HepG2 (cell line): ENCODE measurements at regions not wholly inside any gene's neighbourhood (a gene's known extent, or its start where the extent isn't known, plus 50 kb on each side); places are given as distances from the start of the nearest gene placed in this dataset.
A peak's percentile ranks its signal among the peaks of the same experiment; 100 is the strongest.

ENCODE experiments used
- ATAC-seq: fragments of 200-7000 bp; cut with Tn5 transposase; 3 replicates; pipeline ENCODE4 v1.9.1; 2020; ENCODE audit warnings: mild to moderate bottlenecking, moderate library complexity
- BruUV-seq: library from RNA; stranded (reverse); fragments of 400-500 nt; replicated peaks from 2 replicates; lab custom pipeline; 2021; lab: Mats Ljungman, UMichigan
- CTCF ChIA-PET: fragments of 300-600 bp; formaldehyde crosslinking; extraction: SDS; loops from one replicate; lab custom pipeline; 2021; ENCODE audit warnings: low total read pairs, inconsistent platforms, low intra/inter-chr PET ratio; lab: Yijun Ruan, JAX
- POLR2A ChIA-PET: fragments of 350-600 bp; sonication (Branson Sonifier 250); formaldehyde crosslinking; loops from one replicate; lab custom pipeline; 2020; ENCODE audit warnings: antibody characterized with exemption, inconsistent platforms; lab: Yijun Ruan, JAX
- DNase-seq: peaks from one replicate; pipeline ENCODE4 v3.0.0-alpha.2; 2015; ENCODE audit warnings: low spot score
- FAIRE-seq: peaks from 3 replicates; lab custom pipeline; 2011; peaks lifted over from hg19 to GRCh38; lab: Jason Lieb, UNC
- H2AFZ ChIP-seq: one replicate; pipeline ENCODE4 v1.6.1; 2011; ENCODE audit warnings: low read length, inconsistent platforms
- H3K27ac ChIP-seq: fragments of 300-600 bp; 3 replicates; pipeline ENCODE4 v1.8.0; 2011; ENCODE audit warnings: mixed run types, mild to moderate bottlenecking, mixed read lengths, low read length, inconsistent platforms; ENCODE audit not compliant: insufficient read depth; ENCODE audit errors: extremely low read length
- H3K27me3 ChIP-seq, 2 experiments: fragments of 200-600 bp in 1 of 2; 2 replicates in 1 of 2; 3 replicates in 1 of 2; pipeline versions ENCODE4 v1.6.0 to v1.8.0; 2011; ENCODE audit warnings: low read length in 2 of 2, mild to moderate bottlenecking in 2 of 2, moderate library complexity in 2 of 2, inconsistent platforms in 1 of 2; ENCODE audit not compliant: insufficient read depth in 2 of 2, control insufficient read depth in 1 of 2
- H3K36me3 ChIP-seq, 2 experiments: fragments of 200-600 bp in 1 of 2; replicated peaks in 1 of 2; 2 replicates in 1 of 2; 3 replicates in 1 of 2; pipeline versions ENCODE4 v1.5.1 to v1.8.0; 2011; ENCODE audit warnings: low read length in 2 of 2, inconsistent platforms in 1 of 2; ENCODE audit not compliant: insufficient read depth in 2 of 2, control insufficient read depth in 1 of 2
- H3K4me1 ChIP-seq: 2 replicates; pipeline ENCODE4 v1.5.1; 2012; ENCODE audit warnings: low read length, inconsistent platforms; ENCODE audit not compliant: insufficient read depth
- H3K4me2 ChIP-seq: 2 replicates; pipeline ENCODE4 v1.6.0; 2011; ENCODE audit warnings: low read depth, low read length, inconsistent platforms
- H3K4me3 ChIP-seq, 3 experiments: fragments of 200-600 bp in 1 of 3; sonication (generic), shearing (Covaris generic) in 1 of 3; replicated peaks in 1 of 3; 2 replicates each; pipeline ENCODE4 v1.5.1; 2011 to 2016; ENCODE audit warnings: low read length in 3 of 3, inconsistent platforms in 2 of 3, low read depth in 2 of 3, mild to moderate bottlenecking in 2 of 3, control low read depth in 1 of 3, mixed read lengths in 1 of 3; ENCODE audit not compliant: insufficient read depth in 1 of 3
- H3K79me2 ChIP-seq: one replicate; pipeline ENCODE4 v1.6.1; 2011; ENCODE audit warnings: low read length, inconsistent platforms; ENCODE audit not compliant: insufficient read depth
- H3K9ac ChIP-seq: 2 replicates; pipeline ENCODE4 v1.6.0; 2011; ENCODE audit warnings: mild to moderate bottlenecking, low read depth, low read length, inconsistent platforms; ENCODE audit not compliant: insufficient read depth
- H3K9me3 ChIP-seq: 2 replicates; pipeline ENCODE4 v1.5.1; 2012; ENCODE audit warnings: mild to moderate bottlenecking, low read length
- H4K20me1 ChIP-seq: 2 replicates; pipeline ENCODE4 v1.6.0; 2011; ENCODE audit warnings: inconsistent platforms, mild to moderate bottlenecking, low read length, moderate library complexity; ENCODE audit not compliant: insufficient read depth
- AKAP8 ChIP-seq: sonication (generic); formaldehyde crosslinking; IDR thresholded peaks from 2 replicates; pipeline ENCODE4 v1.5.1; 2020; ENCODE audit warnings: mild to moderate bottlenecking, missing genetic modification reagents
- ETS1 ChIP-seq: sonication (generic); formaldehyde crosslinking; IDR thresholded peaks from 2 replicates; pipeline ENCODE4 v1.4.0; 2020; ENCODE audit warnings: missing genetic modification reagents
- FOXO4 ChIP-seq: sonication (generic); formaldehyde crosslinking; conservative IDR thresholded peaks from 2 replicates; pipeline ENCODE4 v1.8.1; 2023; ENCODE audit warnings: missing genetic modification reagents
- NR0B2 ChIP-seq: sonication (generic); formaldehyde crosslinking; IDR thresholded peaks from 2 replicates; pipeline ENCODE4 v1.4.0; 2020; ENCODE audit warnings: mild to moderate bottlenecking, missing genetic modification reagents
- NR1H2 ChIP-seq: sonication (generic); formaldehyde crosslinking; IDR thresholded peaks from 2 replicates; pipeline ENCODE4 v1.8.1; 2022; ENCODE audit warnings: low read depth, missing genetic modification reagents, borderline replicate concordance
- POLR2A ChIP-seq, 2 experiments: IDR thresholded peaks; 2 replicates each; pipeline ENCODE4 v1.6.1; 2011; ENCODE audit warnings: low read depth in 2 of 2, low read length in 2 of 2, mild to moderate bottlenecking in 1 of 2, moderate library complexity in 1 of 2; ENCODE audit not compliant: insufficient read depth in 1 of 2
- SNAPC2 ChIP-seq: sonication (generic); formaldehyde crosslinking; IDR thresholded peaks from 2 replicates; pipeline ENCODE4 v1.8.1; 2022; ENCODE audit warnings: mild to moderate bottlenecking, missing genetic modification reagents
- ZBTB4 ChIP-seq: sonication (generic); formaldehyde crosslinking; IDR thresholded peaks from 2 replicates; pipeline ENCODE4 v1.4.0; 2020; ENCODE audit warnings: missing genetic modification reagents, mild to moderate bottlenecking, borderline replicate concordance
- ZMYM2 ChIP-seq: sonication (generic); formaldehyde crosslinking; IDR thresholded peaks from 2 replicates; pipeline ENCODE4 v1.8.0; 2022; ENCODE audit warnings: mild to moderate bottlenecking, missing genetic modification reagents
- ZNF362 ChIP-seq: sonication (generic); formaldehyde crosslinking; IDR thresholded peaks from 2 replicates; pipeline ENCODE4 v1.4.0; 2020; ENCODE audit warnings: missing genetic modification reagents, mild to moderate bottlenecking, borderline replicate concordance
- ZNF547 ChIP-seq: sonication (generic); formaldehyde crosslinking; IDR thresholded peaks from 2 replicates; pipeline ENCODE4 v1.5.1; 2020; ENCODE audit warnings: mild to moderate bottlenecking, missing genetic modification reagents
- ZNF567 ChIP-seq: sonication (generic); formaldehyde crosslinking; IDR thresholded peaks from 2 replicates; pipeline ENCODE4 v1.8.1; 2023; ENCODE audit warnings: mild to moderate bottlenecking, missing genetic modification reagents, borderline replicate concordance
- ZNF577 ChIP-seq: sonication (generic); formaldehyde crosslinking; IDR thresholded peaks from 2 replicates; pipeline ENCODE4 v1.4.0; 2020; ENCODE audit warnings: mild to moderate bottlenecking, low read depth, missing genetic modification reagents, borderline replicate concordance
- ZNF792 ChIP-seq: IDR thresholded peaks from 2 replicates; pipeline ENCODE4 v1.6.1; 2016
- ZZZ3 ChIP-seq: sonication (generic); formaldehyde crosslinking; IDR thresholded peaks from 2 replicates; pipeline ENCODE4 v1.4.0; 2020; ENCODE audit warnings: missing genetic modification reagents, mild to moderate bottlenecking, borderline replicate concordance
- WGBS: methylation state at CpG from one replicate; pipeline ENCODE4 v1.1.6; 2017; ENCODE audit warnings: low lambda C conversion rate; 5-methylcytosine and 5-hydroxymethylcytosine counted together
- in situ Hi-C: cut with HindIII; loops from 2 replicates; pipeline ENCODE4 v1.10.0; 2017; ENCODE audit warnings: low pct_unique_long_range_greater_than_20kb; ENCODE audit not compliant: extremely low pct_ligation_motif_present
- intact Hi-C: fragments of 100-400 bp; cut with micrococcal nuclease; formaldehyde crosslinking; loops from one replicate; pipeline ENCODE4 v1.10.0; 2022; ENCODE audit not compliant: unreplicated experiment

- H3K4me3 ChIP-seq = peak overlapping the region; percentile 19 to 28 (median 24); a peak in 3 of 6 replicates
- H4K20me1 ChIP-seq = no peaks in the 10 kb centered on the region
- no peaks in the 10 kb centered on the region for H3K9me3 ChIP-seq
- intact Hi-C loops (loop anchor here (1.0 to 2.0 kb wide), 3 partner anchors 49 to 137 kb away; no protein-coding TSS in a partner anchor), in situ Hi-C loops (no loop called here)
- H3K27me3 ChIP-seq = no peaks in the 10 kb centered on the region
- no peaks in the 10 kb centered on the region for H3K36me3 ChIP-seq
- peak overlapping the region; percentile 58 for H3K27ac ChIP-seq
- H3K9ac ChIP-seq = peak overlapping the region; percentile 29; the same call in 1 of the 2 replicates
- H3K4me2 ChIP-seq = peak overlapping the region; percentile 72
- ATAC-seq (peak; percentile 99), FAIRE-seq (peak; percentile 74), DNase-seq (peak; percentile 78)
- H2AFZ ChIP-seq = peak overlapping the region; percentile 34
- WGBS = 22% methylated on average over 5 of the region's 5 CpGs
- POLR2A ChIA-PET = interaction anchor here (1.2 to 2.4 kb wide), 7 partner anchors 9 to 137 kb away, joined by 3 to 15 read pairs (median 8); no protein-coding TSS in a partner anchor
- CTCF ChIA-PET = no interaction called here
- H3K79me2 ChIP-seq = no peaks in the 10 kb centered on the region
- BruUV-seq = TSS peak; percentile 70
- H3K4me1 ChIP-seq = peaks cover 42% of the 10 kb centered on the region
- TF ChIP-seq AKAP8 (CRISPR knock-in tag) (no peak), ZNF567 (CRISPR knock-in tag) (peak; percentile 57; the same call in 1 of the 2 replicates), ETS1 (CRISPR knock-in tag) (no peak), ZBTB4 (CRISPR knock-in tag) (no peak), SNAPC2 (CRISPR knock-in tag) (0 out of 2 replicates have a peak, but pooled peaks have one; percentile 44), ZNF792 (CRISPR knock-in tag) (0 out of 2 replicates have a peak, but pooled peaks have one; percentile 20), NR1H2 (CRISPR knock-in tag) (no peak), ZNF362 (no peak; the same call in 1 of the 2 replicates), NR0B2 (CRISPR knock-in tag) (no peak), ZZZ3 (CRISPR knock-in tag) (no peak), ZNF577 (CRISPR knock-in tag) (no peak), ZNF547 (CRISPR knock-in tag) (no peak), POLR2A (IDR thresholded peaks at IDR 0.05; ENCODE audit: insufficient read depth in 1 of 2, low read depth in 2 of 2, low read length in 2 of 2) (no peak), FOXO4 (CRISPR knock-in tag) (no peak), ZMYM2 (CRISPR knock-in tag) (peak; percentile 64; the same call in 1 of the 2 replicates)
Observed at GRCh38 chr2:142813830-142814829, 63.3 kb upstream of the KYNU start.
